ENCODE measurements at regions not wholly inside any gene's neighbourhood (a gene's known extent, or its start where the extent isn't known, plus 50 kb on each side); places are given as distances from the start of the nearest gene placed in this dataset.
A peak's percentile ranks its signal among the peaks of the same experiment; 100 is the strongest.

GRCh38 chr5:114305402-114306207, 56.3 kb upstream of the KCNN2 start:
- H3K4me3 ChIP-seq (ENCODE audit: low read depth, low read length): no peak overlapping the region
- no peak overlapping the region for H4K91ac ChIP-seq (ENCODE audit: low read depth, low read length)
- no peak overlapping the region for H3K27ac ChIP-seq (ENCODE audit: low read depth, low read length)
- no peak overlapping the region for H4K12ac ChIP-seq (ENCODE audit: low read depth, low read length)
- no peak overlapping the region for H3K4me2 ChIP-seq (ENCODE audit: low read length)
- H3K79me1 ChIP-seq (ENCODE audit: low read length): no peaks in the 10 kb centered on the region
- H3K4ac ChIP-seq (ENCODE audit: low read depth, low read length): no peak overlapping the region
- no peak overlapping the region for H3K18ac ChIP-seq (ENCODE audit: low read length)
- no peak overlapping the region for H3K9ac ChIP-seq (ENCODE audit: low read length)
- no peaks in the 10 kb centered on the region for H3K9me3 ChIP-seq (ENCODE audit: insufficient read depth, low read depth, low read length)
- H2BK120ac ChIP-seq (ENCODE audit: insufficient read depth, low read length, poor library complexity): no peak overlapping the region
- H3K79me2 ChIP-seq (ENCODE audit: control insufficient read depth, insufficient read depth, low read length, poor library complexity): no peaks in the 10 kb centered on the region
- no peak overlapping the region for H3K14ac ChIP-seq (ENCODE audit: low read length)
- H2BK5ac ChIP-seq (ENCODE audit: low read depth, low read length, poor library complexity): no peak overlapping the region
- H3K23ac ChIP-seq (ENCODE audit: low read length): no peak overlapping the region
- WGBS (ENCODE audit: extremely low coverage, insufficient coverage, insufficient read length): no CpG with 5 or more reads among the region's 1 CpG
- no peak overlapping the region for H2AK5ac ChIP-seq (ENCODE audit: low read length)
- no peak overlapping the region for H2AFZ ChIP-seq (ENCODE audit: insufficient read depth, low read length, poor library complexity)
- no peaks in the 10 kb centered on the region for H3K36me3 ChIP-seq (ENCODE audit: control insufficient read depth in 1 of 2, insufficient read depth in 2 of 2, low read length in 2 of 2)
- no peak for DNase-seq
- H2BK12ac ChIP-seq (ENCODE audit: low read length): no peak overlapping the region
- H3K4me1 ChIP-seq (ENCODE audit: control insufficient read depth in 1 of 2, insufficient read depth in 2 of 2, low read length in 2 of 2): no peaks in the 10 kb centered on the region
- H3K27me3 ChIP-seq (ENCODE audit: insufficient read depth, low read length): no peaks in the 10 kb centered on the region
- no peak overlapping the region for H4K8ac ChIP-seq (ENCODE audit: low read depth, low read length)

GRCh38 chr5:114308017-114308416, 53.9 kb upstream of the KCNN2 start:
- H2AK5ac ChIP-seq (ENCODE audit: low read length): no peak overlapping the region
- no peak overlapping the region for H3K23ac ChIP-seq (ENCODE audit: low read length)
- no CpG with 5 or more reads among the region's 1 CpG for WGBS (ENCODE audit: extremely low coverage, insufficient coverage, insufficient read length)
- no peak overlapping the region for H3K14ac ChIP-seq (ENCODE audit: low read length)
- H2AFZ ChIP-seq (ENCODE audit: insufficient read depth, low read length, poor library complexity): no peak overlapping the region
- H3K4ac ChIP-seq (ENCODE audit: low read depth, low read length): no peak overlapping the region
- no peaks in the 10 kb centered on the region for H3K9me3 ChIP-seq (ENCODE audit: insufficient read depth, low read depth, low read length)
- no peak for DNase-seq
- H3K18ac ChIP-seq (ENCODE audit: low read length): no peak overlapping the region
- H3K4me3 ChIP-seq (ENCODE audit: low read depth, low read length): no peak overlapping the region
- H3K79me2 ChIP-seq (ENCODE audit: control insufficient read depth, insufficient read depth, low read length, poor library complexity): no peaks in the 10 kb centered on the region
- H3K4me2 ChIP-seq (ENCODE audit: low read length): no peak overlapping the region
- H2BK12ac ChIP-seq (ENCODE audit: low read length): no peak overlapping the region
- H3K9ac ChIP-seq (ENCODE audit: low read length): no peak overlapping the region
- H3K79me1 ChIP-seq (ENCODE audit: low read length): no peaks in the 10 kb centered on the region
- no peak overlapping the region for H4K91ac ChIP-seq (ENCODE audit: low read depth, low read length)
- no peak overlapping the region for H4K8ac ChIP-seq (ENCODE audit: low read depth, low read length)
- no peaks in the 10 kb centered on the region for H3K36me3 ChIP-seq (ENCODE audit: control insufficient read depth in 1 of 2, insufficient read depth in 2 of 2, low read length in 2 of 2)
- H2BK120ac ChIP-seq (ENCODE audit: insufficient read depth, low read length, poor library complexity): no peak overlapping the region
- no peak overlapping the region for H4K12ac ChIP-seq (ENCODE audit: low read depth, low read length)
- H3K27me3 ChIP-seq (ENCODE audit: insufficient read depth, low read length): no peaks in the 10 kb centered on the region
- H3K27ac ChIP-seq (ENCODE audit: low read depth, low read length): no peak overlapping the region
- no peak overlapping the region for H2BK5ac ChIP-seq (ENCODE audit: low read depth, low read length, poor library complexity)
- H3K4me1 ChIP-seq (ENCODE audit: control insufficient read depth in 1 of 2, insufficient read depth in 2 of 2, low read length in 2 of 2): no peaks in the 10 kb centered on the region

GRCh38 chr5:114308508-114308907, 53.4 kb upstream of the KCNN2 start:
- no CpG with 5 or more reads among the region's 1 CpG for WGBS (ENCODE audit: extremely low coverage, insufficient coverage, insufficient read length)
- DNase-seq: peak; percentile 1 to 37

GRCh38 chr5:114310666-114311065, 51.2 kb upstream of the KCNN2 start:
- Histone ChIP-seq H3K27me3 (ENCODE audit: insufficient read depth, low read length) (no peaks in the 10 kb centered on the region), H2BK120ac (ENCODE audit: insufficient read depth, low read length, poor library complexity) (no peak overlapping the region), H4K91ac (ENCODE audit: low read depth, low read length) (no peak overlapping the region), H3K9ac (ENCODE audit: low read length) (no peak overlapping the region), H2BK5ac (ENCODE audit: low read depth, low read length, poor library complexity) (no peak overlapping the region), H3K4ac (ENCODE audit: low read depth, low read length) (no peak overlapping the region), H3K79me1 (ENCODE audit: low read length) (no peaks in the 10 kb centered on the region), H3K79me2 (ENCODE audit: control insufficient read depth, insufficient read depth, low read length, poor library complexity) (no peaks in the 10 kb centered on the region), H3K18ac (ENCODE audit: low read length) (no peak overlapping the region), H3K4me2 (ENCODE audit: low read length) (no peak overlapping the region), H4K12ac (ENCODE audit: low read depth, low read length) (no peak overlapping the region), H3K23ac (ENCODE audit: low read length) (no peak overlapping the region), H3K14ac (ENCODE audit: low read length) (no peak overlapping the region), H3K4me1 (ENCODE audit: control insufficient read depth in 1 of 2, insufficient read depth in 2 of 2, low read length in 2 of 2) (no peaks in the 10 kb centered on the region), H3K9me3 (ENCODE audit: insufficient read depth, low read depth, low read length) (no peaks in the 10 kb centered on the region), H3K36me3 (ENCODE audit: control insufficient read depth in 1 of 2, insufficient read depth in 2 of 2, low read length in 2 of 2) (no peaks in the 10 kb centered on the region), H3K27ac (ENCODE audit: low read depth, low read length) (no peak overlapping the region), H2AK5ac (ENCODE audit: low read length) (no peak overlapping the region), H2AFZ (ENCODE audit: insufficient read depth, low read length, poor library complexity) (no peak overlapping the region), H3K4me3 (ENCODE audit: low read depth, low read length) (no peak overlapping the region), H4K8ac (ENCODE audit: low read depth, low read length) (no peak overlapping the region), H2BK12ac (ENCODE audit: low read length) (no peak overlapping the region)
- no CpG with 5 or more reads among the region's 2 CpGs for WGBS (ENCODE audit: extremely low coverage, insufficient coverage, insufficient read length)
- DNase-seq: no peak

More at GRCh38 chr5:114308508-114308907, 53.4 kb upstream of the KCNN2 start:
- Histone ChIP-seq H3K79me1 (ENCODE audit: low read length) (no peaks in the 10 kb centered on the region), H2AFZ (ENCODE audit: insufficient read depth, low read length, poor library complexity) (no peak overlapping the region), H3K4me2 (ENCODE audit: low read length) (no peak overlapping the region), H3K4ac (ENCODE audit: low read depth, low read length) (no peak overlapping the region), H2BK120ac (ENCODE audit: insufficient read depth, low read length, poor library complexity) (no peak overlapping the region), H2AK5ac (ENCODE audit: low read length) (no peak overlapping the region), H2BK5ac (ENCODE audit: low read depth, low read length, poor library complexity) (no peak overlapping the region), H3K27ac (ENCODE audit: low read depth, low read length) (no peak overlapping the region), H3K9me3 (ENCODE audit: insufficient read depth, low read depth, low read length) (no peaks in the 10 kb centered on the region), H3K79me2 (ENCODE audit: control insufficient read depth, insufficient read depth, low read length, poor library complexity) (no peaks in the 10 kb centered on the region), H3K18ac (ENCODE audit: low read length) (no peak overlapping the region), H4K12ac (ENCODE audit: low read depth, low read length) (no peak overlapping the region), H3K27me3 (ENCODE audit: insufficient read depth, low read length) (no peaks in the 10 kb centered on the region), H3K4me1 (ENCODE audit: control insufficient read depth in 1 of 2, insufficient read depth in 2 of 2, low read length in 2 of 2) (no peaks in the 10 kb centered on the region), H3K4me3 (ENCODE audit: low read depth, low read length) (no peak overlapping the region), H4K8ac (ENCODE audit: low read depth, low read length) (no peak overlapping the region), H4K91ac (ENCODE audit: low read depth, low read length) (no peak overlapping the region), H3K23ac (ENCODE audit: low read length) (no peak overlapping the region), H3K14ac (ENCODE audit: low read length) (no peak overlapping the region), H3K36me3 (ENCODE audit: control insufficient read depth in 1 of 2, insufficient read depth in 2 of 2, low read length in 2 of 2) (no peaks in the 10 kb centered on the region), H2BK12ac (ENCODE audit: low read length) (no peak overlapping the region), H3K9ac (ENCODE audit: low read length) (no peak overlapping the region)

Measured in trophoblast cell (in vitro differentiated cells and primary cell).